ENCODE measurements at regions not wholly inside any gene's neighbourhood (a gene's known extent, or its start where the extent isn't known, plus 50 kb on each side); places are given as distances from the start of the nearest gene placed in this dataset.

DNA sequence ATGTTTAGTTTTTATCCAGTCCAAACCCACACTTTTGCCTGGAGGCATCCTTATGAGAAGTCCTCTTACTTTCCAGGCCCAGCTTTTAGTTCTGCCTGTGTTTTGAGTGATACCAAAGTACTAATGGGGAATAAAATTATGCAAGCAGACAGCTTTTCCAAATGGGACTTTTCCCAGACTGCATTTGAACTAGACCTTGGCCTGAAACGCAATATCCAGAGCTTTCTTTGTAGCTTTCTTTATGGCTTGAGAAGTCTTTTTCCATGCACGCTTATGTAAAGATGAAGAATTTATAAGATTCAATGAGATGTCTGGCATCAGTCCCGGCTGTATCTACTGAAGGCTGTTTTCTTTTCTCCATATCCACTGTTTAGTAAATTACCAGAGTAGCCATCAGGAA is 236.6 kb upstream of the RAB4A start:
- TF ChIP-seq, protein P1, sequence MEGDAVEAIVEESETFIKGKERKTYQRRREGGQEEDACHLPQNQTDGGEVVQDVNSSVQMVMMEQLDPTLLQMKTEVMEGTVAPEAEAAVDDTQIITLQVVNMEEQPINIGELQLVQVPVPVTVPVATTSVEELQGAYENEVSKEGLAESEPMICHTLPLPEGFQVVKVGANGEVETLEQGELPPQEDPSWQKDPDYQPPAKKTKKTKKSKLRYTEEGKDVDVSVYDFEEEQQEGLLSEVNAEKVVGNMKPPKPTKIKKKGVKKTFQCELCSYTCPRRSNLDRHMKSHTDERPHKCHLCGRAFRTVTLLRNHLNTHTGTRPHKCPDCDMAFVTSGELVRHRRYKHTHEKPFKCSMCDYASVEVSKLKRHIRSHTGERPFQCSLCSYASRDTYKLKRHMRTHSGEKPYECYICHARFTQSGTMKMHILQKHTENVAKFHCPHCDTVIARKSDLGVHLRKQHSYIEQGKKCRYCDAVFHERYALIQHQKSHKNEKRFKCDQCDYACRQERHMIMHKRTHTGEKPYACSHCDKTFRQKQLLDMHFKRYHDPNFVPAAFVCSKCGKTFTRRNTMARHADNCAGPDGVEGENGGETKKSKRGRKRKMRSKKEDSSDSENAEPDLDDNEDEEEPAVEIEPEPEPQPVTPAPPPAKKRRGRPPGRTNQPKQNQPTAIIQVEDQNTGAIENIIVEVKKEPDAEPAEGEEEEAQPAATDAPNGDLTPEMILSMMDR (IDR thresholded peaks at IDR 0.05) = no peak
- TF ChIP-seq POLR2A (IDR thresholded peaks at IDR 0.05) = no peak

All from breast epithelium (tissue), 3 donors.